ENCODE measurements at regions not wholly inside any gene's neighbourhood (a gene's known extent, or its start where the extent isn't known, plus 50 kb on each side); places are given as distances from the start of the nearest gene placed in this dataset.

- H3K27me3 ChIP-seq = no peaks in the 10 kb centered on the region
- peaks cover 10% of the 10 kb centered on the region for H3K4me1 ChIP-seq (ENCODE audit: insufficient read depth)
- DNase-seq (ENCODE audit: low spot score) = no peak
- H3K9me3 ChIP-seq (ENCODE audit: low read depth) = no peaks in the 10 kb centered on the region
- no peaks in the 10 kb centered on the region for H3K79me2 ChIP-seq
- H3K9me2 ChIP-seq (replicated peaks; ENCODE audit: insufficient read depth) = no peaks in the 10 kb centered on the region
- no peaks in the 10 kb centered on the region for H3K36me3 ChIP-seq (replicated peaks; ENCODE audit: insufficient read depth, low read depth)
- H2AFZ ChIP-seq = no peak overlapping the region
- H4K20me1 ChIP-seq (ENCODE audit: insufficient read depth, poor library complexity, severe bottlenecking) = no peaks in the 10 kb centered on the region
- H3K4me2 ChIP-seq = no peak overlapping the region
- H3K4me3 ChIP-seq = no peak overlapping the region
- 92% methylated on average over 30 of the region's 31 CpGs for WGBS (ENCODE audit: low lambda C conversion rate, missing lambda C conversion rate)
- no peak overlapping the region for H3K27ac ChIP-seq
- TF ChIP-seq CTCF (IDR thresholded peaks at IDR 0.05; ENCODE audit: poor library complexity) (no peak), EZH2phosphoT487 (IDR thresholded peaks at IDR 0.05; ENCODE audit: low read depth, severe bottlenecking, unreplicated experiment) (no peak), EZH2 (IDR thresholded peaks at IDR 0.05; ENCODE audit: borderline replicate concordance) (no peak)
Measured at GRCh38 chr18:79606621-79607331, 72.8 kb upstream of the CTDP1 start.

GRCh38 chr18:79607361-79607952, 72.1 kb upstream of the CTDP1 start:
- H3K27ac ChIP-seq = no peak overlapping the region

GRCh38 chr18:79608069-79608468, 71.5 kb upstream of the CTDP1 start:
- Histone ChIP-seq H3K4me3 (no peak overlapping the region), H4K20me1 (ENCODE audit: insufficient read depth, poor library complexity, severe bottlenecking) (no peaks in the 10 kb centered on the region), H3K9me2 (replicated peaks; ENCODE audit: insufficient read depth) (no peaks in the 10 kb centered on the region), H3K27ac (no peak overlapping the region), H2AFZ (no peak overlapping the region), H3K36me3 (replicated peaks; ENCODE audit: insufficient read depth, low read depth) (no peaks in the 10 kb centered on the region), H3K27me3 (no peaks in the 10 kb centered on the region), H3K4me1 (ENCODE audit: insufficient read depth) (peaks cover 10% of the 10 kb centered on the region), H3K9me3 (ENCODE audit: low read depth) (no peaks in the 10 kb centered on the region), H3K79me2 (no peaks in the 10 kb centered on the region), H3K4me2 (no peak overlapping the region)
- DNase-seq (ENCODE audit: low spot score) = no peak
- 90% methylated on average over 9 of the region's 9 CpGs for WGBS (ENCODE audit: low lambda C conversion rate, missing lambda C conversion rate)
- TF ChIP-seq EZH2phosphoT487 (IDR thresholded peaks at IDR 0.05; ENCODE audit: low read depth, severe bottlenecking, unreplicated experiment) = no peak
- TF ChIP-seq EZH2 (IDR thresholded peaks at IDR 0.05; ENCODE audit: borderline replicate concordance) = no peak
- TF ChIP-seq CTCF (IDR thresholded peaks at IDR 0.05; ENCODE audit: poor library complexity) = no peak

More at GRCh38 chr18:79607361-79607952, 72.1 kb upstream of the CTDP1 start:
- 91% methylated on average over 17 of the region's 25 CpGs for WGBS (ENCODE audit: low lambda C conversion rate, missing lambda C conversion rate)
- H4K20me1 ChIP-seq (ENCODE audit: insufficient read depth, poor library complexity, severe bottlenecking) = no peaks in the 10 kb centered on the region
- H3K9me3 ChIP-seq (ENCODE audit: low read depth) = no peaks in the 10 kb centered on the region
- no peaks in the 10 kb centered on the region for H3K9me2 ChIP-seq (replicated peaks; ENCODE audit: insufficient read depth)
- H3K36me3 ChIP-seq (replicated peaks; ENCODE audit: insufficient read depth, low read depth) = no peaks in the 10 kb centered on the region
- DNase-seq (ENCODE audit: low spot score) = no peak
- H3K4me2 ChIP-seq = no peak overlapping the region
- H3K79me2 ChIP-seq = no peaks in the 10 kb centered on the region
- H3K27me3 ChIP-seq = no peaks in the 10 kb centered on the region
- H3K4me1 ChIP-seq (ENCODE audit: insufficient read depth) = peaks cover 10% of the 10 kb centered on the region
- no peak overlapping the region for H3K4me3 ChIP-seq
- no peak overlapping the region for H2AFZ ChIP-seq
- no peak for TF ChIP-seq EZH2phosphoT487 (IDR thresholded peaks at IDR 0.05; ENCODE audit: low read depth, severe bottlenecking, unreplicated experiment)
- no peak for TF ChIP-seq CTCF (IDR thresholded peaks at IDR 0.05; ENCODE audit: poor library complexity)
- TF ChIP-seq EZH2 (IDR thresholded peaks at IDR 0.05; ENCODE audit: borderline replicate concordance) = no peak
